Activated naive CD8-positive, alpha-beta T cell treated with anti-CD3 and anti-CD28 coated beads, Interleukin-2, amount 50 U/mL, for 24 hours (primary cell): ENCODE measurements at regions not wholly inside any gene's neighbourhood (a gene's known extent, or its start where the extent isn't known, plus 50 kb on each side); places are given as distances from the start of the nearest gene placed in this dataset.

Source experiments
- ATAC-seq: fragments of 150-1000 bp; cut with Tn5 transposase; one replicate; pipeline ENCODE4 v1.10.0; 2021
- DNase-seq: peaks from one replicate; pipeline ENCODE4 v3.0.0; 2021
- H3K27ac Mint-ChIP-seq: one replicate; pipeline ENCODE4 v1.8.0; 2021; ENCODE audit warnings: mild to moderate bottlenecking, mixed read lengths
- H3K27me3 Mint-ChIP-seq: one replicate; pipeline ENCODE4 v1.8.0; 2021; ENCODE audit warnings: mixed read lengths
- H3K36me3 Mint-ChIP-seq: one replicate; pipeline ENCODE4 v1.8.0; 2021; ENCODE audit warnings: low read depth, mixed read lengths
- H3K4me1 Mint-ChIP-seq: one replicate; pipeline ENCODE4 v1.8.0; 2021; ENCODE audit warnings: mixed read lengths
- H3K4me3 Mint-ChIP-seq: one replicate; pipeline ENCODE4 v1.8.0; 2021; ENCODE audit warnings: mild to moderate bottlenecking, moderate library complexity, mixed read lengths
- H3K9me3 Mint-ChIP-seq: one replicate; pipeline ENCODE4 v1.8.0; 2021; ENCODE audit warnings: mixed read lengths

- ATAC-seq = no peak
- Mint-ChIP-seq H3K4me1 (no peaks in the 10 kb centered on the region), H3K4me3 (no peak overlapping the region), H3K27me3 (no peaks in the 10 kb centered on the region), H3K9me3 (peaks cover 8% of the 10 kb centered on the region), H3K36me3 (no peaks in the 10 kb centered on the region), H3K27ac (no peak overlapping the region)
- no peak for DNase-seq
Measured at GRCh38 chr13:70938462-70938861, 830.2 kb upstream of the KLHL1 start.

GRCh38 chr13:70932511-70932910 lies 824.3 kb upstream of the KLHL1 start:
- ATAC-seq (no peak), DNase-seq (no peak)
- no peaks in the 10 kb centered on the region for H3K36me3 Mint-ChIP-seq
- H3K27ac Mint-ChIP-seq = no peak overlapping the region
- no peak overlapping the region for H3K4me3 Mint-ChIP-seq
- no peaks in the 10 kb centered on the region for H3K4me1 Mint-ChIP-seq
- H3K27me3 Mint-ChIP-seq = no peaks in the 10 kb centered on the region
- H3K9me3 Mint-ChIP-seq = no peaks in the 10 kb centered on the region

DNA sequence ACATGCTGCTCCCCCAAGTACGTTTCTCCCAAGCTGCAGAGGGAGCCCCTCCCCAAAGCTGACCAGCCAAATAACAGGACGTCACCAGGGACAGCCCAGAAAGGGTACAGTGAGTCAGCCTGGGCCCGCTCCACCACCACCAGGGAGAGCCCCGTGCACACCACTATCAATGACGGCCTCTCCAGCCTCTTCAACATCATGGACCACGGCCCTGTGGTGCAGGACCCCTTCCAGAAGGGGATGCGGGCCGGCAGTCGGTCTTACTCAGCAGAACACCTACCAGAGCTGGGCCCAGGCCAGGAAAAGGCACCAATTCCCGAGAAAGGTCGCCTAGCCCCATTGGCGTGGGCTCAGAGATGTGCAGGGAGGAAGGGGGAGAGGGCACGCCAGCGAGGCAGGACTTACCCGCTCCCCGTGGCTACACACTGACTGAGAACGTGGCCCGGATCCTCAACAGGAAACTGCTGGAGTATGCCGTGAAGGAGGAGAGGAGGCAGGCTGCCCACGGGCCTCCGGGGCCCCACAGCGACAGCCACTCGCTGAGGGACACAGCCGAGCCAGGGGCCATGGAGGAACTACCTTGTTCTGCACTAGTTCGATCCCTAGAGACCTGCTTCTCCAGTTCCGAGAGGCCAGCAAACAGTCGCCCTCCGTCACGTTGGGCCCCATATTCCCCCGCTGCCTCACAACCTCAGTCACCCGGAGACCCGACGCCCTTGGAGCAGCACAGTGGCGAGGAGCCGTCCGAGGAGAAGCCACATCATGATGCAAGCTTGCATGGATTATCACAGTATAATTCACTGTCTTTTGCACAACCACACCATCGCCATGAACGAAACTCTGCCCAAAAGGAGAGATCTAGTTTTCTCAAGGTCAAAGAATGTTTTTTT lies 815.9 kb upstream of the KLHL1 start:
- DNase-seq = no peak
- no peaks in the 10 kb centered on the region for H3K4me1 Mint-ChIP-seq
- ATAC-seq = no peak
- H3K36me3 Mint-ChIP-seq = no peaks in the 10 kb centered on the region
- no peak overlapping the region for H3K27ac Mint-ChIP-seq
- H3K4me3 Mint-ChIP-seq = no peak overlapping the region
- H3K27me3 Mint-ChIP-seq = no peaks in the 10 kb centered on the region
- H3K9me3 Mint-ChIP-seq = no peaks in the 10 kb centered on the region

- peaks cover 3% of the 10 kb centered on the region for H3K9me3 Mint-ChIP-seq
- DNase-seq = no peak
- H3K27ac Mint-ChIP-seq = no peak overlapping the region
- H3K36me3 Mint-ChIP-seq = no peaks in the 10 kb centered on the region
- H3K4me1 Mint-ChIP-seq = no peaks in the 10 kb centered on the region
- no peak for ATAC-seq
- no peaks in the 10 kb centered on the region for H3K27me3 Mint-ChIP-seq
- no peak overlapping the region for H3K4me3 Mint-ChIP-seq
Measured at GRCh38 chr13:70911286-70911685, 803.0 kb upstream of the KLHL1 start.

- H3K27me3 Mint-ChIP-seq = no peaks in the 10 kb centered on the region
- no peaks in the 10 kb centered on the region for H3K36me3 Mint-ChIP-seq
- ATAC-seq = no peak
- H3K4me3 Mint-ChIP-seq = no peak overlapping the region
- no peak overlapping the region for H3K27ac Mint-ChIP-seq
- DNase-seq = no peak
- no peaks in the 10 kb centered on the region for H3K4me1 Mint-ChIP-seq
- H3K9me3 Mint-ChIP-seq = peaks cover 7% of the 10 kb centered on the region
Measured at GRCh38 chr13:70908795-70909194, 800.5 kb upstream of the KLHL1 start.

- Mint-ChIP-seq H3K4me3 (no peak overlapping the region), H3K9me3 (peaks cover 8% of the 10 kb centered on the region)
- no peak for DNase-seq
Measured at GRCh38 chr13:70905035-70905434, 796.8 kb upstream of the KLHL1 start.

GRCh38 chr13:70896136-70896535 lies 787.9 kb upstream of the KLHL1 start:
- Mint-ChIP-seq H3K4me3 (no peak overlapping the region), H3K27me3 (no peaks in the 10 kb centered on the region), H3K27ac (no peak overlapping the region), H3K4me1 (no peaks in the 10 kb centered on the region), H3K36me3 (no peaks in the 10 kb centered on the region), H3K9me3 (no peaks in the 10 kb centered on the region)
- ATAC-seq (no peak), DNase-seq (no peak)

More at GRCh38 chr13:70905035-70905434, 796.8 kb upstream of the KLHL1 start:
- Mint-ChIP-seq H3K36me3 (no peaks in the 10 kb centered on the region), H3K4me1 (no peaks in the 10 kb centered on the region), H3K27ac (no peak overlapping the region), H3K27me3 (no peaks in the 10 kb centered on the region)
- ATAC-seq = no peak

DNA sequence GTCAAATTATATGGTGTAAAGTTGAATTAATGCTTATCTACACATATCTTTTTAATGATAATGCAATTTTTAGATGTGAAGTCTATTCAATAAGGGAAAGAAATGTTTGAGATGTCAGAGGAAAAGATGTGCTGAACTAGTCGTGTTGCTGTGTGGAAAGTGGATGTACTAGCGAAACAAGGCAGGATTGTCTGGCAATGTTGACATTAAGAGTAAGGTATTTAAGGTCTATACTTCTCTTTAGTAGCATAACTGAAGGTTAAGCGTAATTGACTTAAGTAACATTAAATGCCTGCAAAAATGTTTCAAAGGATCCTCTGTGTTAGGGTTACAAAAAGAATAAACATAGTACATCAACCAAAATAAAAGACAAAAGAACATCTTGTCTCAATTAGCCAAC lies 787.3 kb upstream of the KLHL1 start:
- H3K27me3 Mint-ChIP-seq = no peaks in the 10 kb centered on the region

DNA sequence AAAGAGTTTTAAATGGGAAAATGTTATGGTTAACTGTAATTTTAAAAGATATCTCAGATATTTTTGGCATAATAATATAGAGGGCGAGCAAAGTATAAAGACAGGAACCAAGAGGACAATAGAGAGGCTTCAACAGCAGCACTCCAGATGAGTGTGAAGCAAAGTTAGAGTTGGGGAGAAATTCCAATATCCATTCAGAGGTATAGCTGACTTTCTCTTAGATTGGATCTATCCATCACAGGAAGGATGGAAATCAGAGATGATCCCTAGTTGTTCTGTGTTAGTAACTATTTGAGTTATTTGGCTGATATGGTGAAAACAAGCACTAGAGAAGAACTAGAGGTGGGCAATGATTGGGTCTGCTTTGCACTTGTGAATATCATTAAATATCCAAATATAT lies 786.0 kb upstream of the KLHL1 start:
- ATAC-seq (no peak), DNase-seq (no peak)
- no peaks in the 10 kb centered on the region for H3K36me3 Mint-ChIP-seq
- no peak overlapping the region for H3K4me3 Mint-ChIP-seq
- H3K27me3 Mint-ChIP-seq = no peaks in the 10 kb centered on the region
- H3K4me1 Mint-ChIP-seq = no peaks in the 10 kb centered on the region
- H3K27ac Mint-ChIP-seq = no peak overlapping the region
- no peaks in the 10 kb centered on the region for H3K9me3 Mint-ChIP-seq

More for the DNA sequence above, 787.3 kb upstream of the KLHL1 start:
- ATAC-seq = no peak
- Mint-ChIP-seq H3K27ac (no peak overlapping the region), H3K36me3 (no peaks in the 10 kb centered on the region), H3K4me3 (no peak overlapping the region), H3K9me3 (no peaks in the 10 kb centered on the region), H3K4me1 (no peaks in the 10 kb centered on the region)
- DNase-seq = no peak

GRCh38 chr13:70893832-70894231 lies 785.6 kb upstream of the KLHL1 start:
- ATAC-seq (no peak), DNase-seq (no peak)
- no peaks in the 10 kb centered on the region for H3K27me3 Mint-ChIP-seq
- H3K9me3 Mint-ChIP-seq = peaks cover under 1% of the 10 kb centered on the region
- no peaks in the 10 kb centered on the region for H3K4me1 Mint-ChIP-seq
- no peak overlapping the region for H3K4me3 Mint-ChIP-seq
- H3K36me3 Mint-ChIP-seq = no peaks in the 10 kb centered on the region
- H3K27ac Mint-ChIP-seq = no peak overlapping the region

DNA sequence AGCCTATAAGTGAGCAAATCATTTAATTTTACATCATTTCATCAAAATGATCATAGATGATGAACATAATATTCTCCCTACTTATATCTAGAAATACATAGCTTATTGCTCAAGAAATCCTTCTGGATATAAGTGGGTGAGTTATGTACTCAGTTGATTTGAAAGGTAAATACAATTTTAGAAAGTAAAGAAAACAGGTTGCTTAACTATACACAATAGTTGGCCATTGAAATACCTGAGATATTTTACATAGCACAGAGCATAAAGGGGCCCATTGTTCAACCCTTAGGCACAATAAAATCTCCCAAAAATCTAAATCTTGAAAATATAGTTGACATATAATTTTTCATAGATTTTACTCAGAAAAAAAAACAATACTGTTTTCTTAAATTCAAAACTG lies 782.0 kb upstream of the KLHL1 start:
- H3K4me3 Mint-ChIP-seq = no peak overlapping the region
- no peak overlapping the region for H3K27ac Mint-ChIP-seq
- no peaks in the 10 kb centered on the region for H3K4me1 Mint-ChIP-seq
- H3K36me3 Mint-ChIP-seq = no peaks in the 10 kb centered on the region
- DNase-seq = no peak
- no peaks in the 10 kb centered on the region for H3K27me3 Mint-ChIP-seq
- ATAC-seq = no peak
- H3K9me3 Mint-ChIP-seq = peaks cover 9% of the 10 kb centered on the region

DNA sequence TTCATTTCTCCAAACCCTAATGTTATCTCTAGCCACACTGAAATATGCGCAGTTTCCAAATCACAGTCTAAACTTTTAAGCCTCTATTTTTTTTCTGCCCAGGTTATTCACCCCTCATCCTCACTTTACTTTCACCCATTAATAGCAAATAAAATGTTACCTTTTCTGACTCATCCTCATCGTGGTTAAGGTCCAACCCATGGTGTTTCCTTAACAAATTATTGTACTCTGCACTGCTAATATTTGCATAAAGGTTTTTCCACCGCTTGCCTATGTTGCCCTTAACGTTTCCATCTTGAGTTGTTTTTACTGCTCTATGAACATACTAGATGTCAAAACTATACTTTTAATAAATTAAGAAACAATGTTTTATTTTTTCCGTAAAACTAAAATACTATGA lies 780.9 kb upstream of the KLHL1 start:
- no peak overlapping the region for H3K27ac Mint-ChIP-seq
- no peaks in the 10 kb centered on the region for H3K36me3 Mint-ChIP-seq
- no peak for DNase-seq
- no peaks in the 10 kb centered on the region for H3K27me3 Mint-ChIP-seq
- H3K4me1 Mint-ChIP-seq = no peaks in the 10 kb centered on the region
- H3K4me3 Mint-ChIP-seq = no peak overlapping the region
- ATAC-seq = no peak
- peaks cover 9% of the 10 kb centered on the region for H3K9me3 Mint-ChIP-seq

DNA sequence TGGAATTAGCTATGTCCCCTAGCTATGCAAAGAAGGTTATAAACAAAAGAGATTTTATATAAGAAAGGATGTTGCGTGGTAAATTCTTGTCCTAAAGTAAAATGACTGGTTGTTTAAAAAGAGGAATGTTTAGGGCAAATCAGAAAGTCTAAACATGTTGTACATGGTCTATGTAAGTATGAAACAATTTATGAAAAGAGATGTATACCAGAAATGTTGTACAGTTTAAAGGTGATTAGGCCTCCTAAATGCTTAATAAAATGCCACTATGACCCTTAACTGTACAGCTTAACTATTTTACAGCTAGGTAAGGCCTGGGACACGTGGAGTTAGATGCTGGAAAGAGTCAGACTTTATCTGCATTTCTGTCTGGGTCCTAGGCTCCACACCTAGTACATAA lies 775.9 kb upstream of the KLHL1 start:
- no peaks in the 10 kb centered on the region for H3K4me1 Mint-ChIP-seq
- no peak for ATAC-seq
- H3K4me3 Mint-ChIP-seq = no peak overlapping the region
- H3K27me3 Mint-ChIP-seq = no peaks in the 10 kb centered on the region
- DNase-seq = no peak
- H3K36me3 Mint-ChIP-seq = no peaks in the 10 kb centered on the region
- H3K9me3 Mint-ChIP-seq = peaks cover 12% of the 10 kb centered on the region
- no peak overlapping the region for H3K27ac Mint-ChIP-seq

- H3K27me3 Mint-ChIP-seq = no peaks in the 10 kb centered on the region
- H3K4me3 Mint-ChIP-seq = no peak overlapping the region
- no peaks in the 10 kb centered on the region for H3K4me1 Mint-ChIP-seq
- no peaks in the 10 kb centered on the region for H3K36me3 Mint-ChIP-seq
- H3K9me3 Mint-ChIP-seq = peaks cover 6% of the 10 kb centered on the region
- no peak for ATAC-seq
- no peak overlapping the region for H3K27ac Mint-ChIP-seq
- no peak for DNase-seq
Measured at GRCh38 chr13:70874636-70875035, 766.4 kb upstream of the KLHL1 start.

- ATAC-seq = no peak
- no peak overlapping the region for H3K27ac Mint-ChIP-seq
- DNase-seq = no peak
- H3K27me3 Mint-ChIP-seq = no peaks in the 10 kb centered on the region
- H3K36me3 Mint-ChIP-seq = no peaks in the 10 kb centered on the region
- no peaks in the 10 kb centered on the region for H3K4me1 Mint-ChIP-seq
- H3K4me3 Mint-ChIP-seq = no peak overlapping the region
- H3K9me3 Mint-ChIP-seq = no peaks in the 10 kb centered on the region
Measured at GRCh38 chr13:70864731-70865130, 756.5 kb upstream of the KLHL1 start.

DNA sequence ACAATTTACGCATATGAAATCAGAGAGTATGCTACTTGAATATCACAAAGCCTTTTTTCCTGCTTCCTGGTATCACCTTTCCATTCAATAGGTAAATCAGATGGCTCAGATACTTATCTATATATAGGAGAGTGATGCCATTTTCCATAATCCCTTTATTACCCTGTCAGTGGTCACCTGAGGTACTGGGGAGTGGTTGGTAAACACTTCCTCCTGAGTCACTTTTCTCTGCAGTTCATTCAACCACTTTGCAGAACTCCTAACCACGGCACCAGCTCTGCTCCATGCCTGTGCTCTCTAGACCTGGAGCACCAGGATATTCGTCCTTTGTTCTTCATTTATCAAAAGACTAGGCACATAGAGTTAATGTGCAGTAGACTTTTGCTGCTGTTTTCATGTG lies 748.5 kb upstream of the KLHL1 start:
- no peaks in the 10 kb centered on the region for H3K36me3 Mint-ChIP-seq
- no peaks in the 10 kb centered on the region for H3K27me3 Mint-ChIP-seq
- DNase-seq = no peak
- H3K27ac Mint-ChIP-seq = no peak overlapping the region
- H3K9me3 Mint-ChIP-seq = no peaks in the 10 kb centered on the region
- H3K4me3 Mint-ChIP-seq = no peak overlapping the region
- no peak for ATAC-seq
- H3K4me1 Mint-ChIP-seq = no peaks in the 10 kb centered on the region
